ENCODE measurements at regions not wholly inside any gene's neighbourhood (a gene's known extent, or its start where the extent isn't known, plus 50 kb on each side); places are given as distances from the start of the nearest gene placed in this dataset.
"Not testable (repeated sequence)": the region's sequence is repeated elsewhere in the genome, so short reads cannot be mapped to it uniquely, and the experiment has no call there.

DNA sequence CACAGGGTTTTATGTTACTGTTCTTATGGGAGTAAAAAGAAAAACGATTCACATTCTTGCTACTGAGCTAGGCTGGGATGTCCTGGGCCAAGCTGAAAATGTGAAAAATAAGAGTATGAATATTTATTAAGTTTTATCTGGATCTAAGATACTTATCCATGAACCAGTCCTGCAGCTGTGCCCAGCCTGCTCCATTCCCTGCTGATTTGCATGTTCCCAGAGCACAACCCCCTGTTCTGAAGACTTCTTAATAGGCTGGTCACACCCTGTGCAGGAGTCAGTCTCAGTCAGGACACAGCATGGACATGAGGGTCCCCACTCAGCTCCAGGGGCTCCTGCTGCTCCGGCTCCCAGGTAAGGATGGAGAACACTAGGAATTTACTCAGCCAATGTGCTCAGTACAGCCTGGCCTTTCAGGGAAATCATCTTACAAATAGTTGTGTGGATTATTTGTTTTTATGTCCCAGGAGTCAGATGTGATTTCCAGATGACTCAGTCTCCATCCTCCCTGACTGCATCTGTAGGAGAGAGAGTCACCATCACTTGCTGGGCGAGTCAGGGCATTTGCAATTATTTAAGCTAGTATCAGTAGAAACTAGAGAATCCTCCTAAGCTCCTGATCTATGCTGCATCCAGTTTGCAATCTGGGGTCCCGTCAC is 1319.1 kb downstream of the RPIA start:
- not testable (repeated sequence) for H3K4me3 ChIP-seq (ENCODE audit: low read length); DNase-seq (ENCODE audit: low read depth, low spot score)

DNA sequence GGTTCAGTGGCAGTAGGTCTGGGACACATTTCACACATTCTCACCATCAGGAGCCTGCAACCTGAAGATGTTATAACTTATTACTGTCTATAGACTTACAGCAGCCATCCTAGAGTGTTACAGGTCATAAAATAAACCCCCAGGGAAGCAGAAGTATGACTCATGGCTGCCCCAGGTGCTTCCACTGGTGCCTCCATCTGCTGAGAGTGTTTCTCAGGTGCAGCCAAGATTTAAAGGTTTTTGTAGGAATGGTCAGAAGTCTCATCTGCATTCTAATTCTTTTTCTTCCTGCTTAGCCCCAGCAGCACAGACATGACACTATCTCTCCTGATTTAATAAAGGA is 1319.6 kb downstream of the RPIA start:
- H3K4me3 ChIP-seq (ENCODE audit: low read length); DNase-seq (ENCODE audit: low read depth, low spot score): not testable (repeated sequence)

- not testable (repeated sequence) for H3K4me3 ChIP-seq (ENCODE audit: low read length); DNase-seq (ENCODE audit: low read depth, low spot score)
Measured at GRCh38 chr2:90019908-90020307, 1328.4 kb downstream of the RPIA start.

GRCh38 chr2:90021234-90021633 is 1329.8 kb downstream of the RPIA start:
- H3K4me3 ChIP-seq (ENCODE audit: low read length); DNase-seq (ENCODE audit: low read depth, low spot score): not testable (repeated sequence)

DNA sequence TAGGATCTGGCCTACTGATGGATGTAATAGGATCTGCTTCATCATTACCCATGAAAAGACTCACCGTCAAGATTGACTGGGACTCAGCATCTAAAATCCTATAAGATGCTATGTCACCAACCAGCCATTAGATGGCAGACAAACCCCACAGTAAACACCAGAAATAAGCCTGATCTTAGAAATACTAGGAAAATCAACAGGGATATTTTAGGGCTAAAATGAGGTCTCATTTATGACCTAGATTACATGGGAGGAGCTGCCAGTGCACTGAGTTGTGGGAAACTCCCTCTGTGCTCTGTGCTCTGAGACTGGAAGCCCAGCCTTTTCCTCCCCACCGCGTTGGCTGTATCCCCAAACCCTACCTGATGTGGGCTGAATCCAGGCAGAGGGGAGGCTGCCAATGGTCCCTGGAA is 1335.8 kb downstream of the RPIA start:
- H3K4me3 ChIP-seq (ENCODE audit: low read length); DNase-seq (ENCODE audit: low read depth, low spot score): not testable (repeated sequence)

GRCh38 chr2:90028381-90029079 is 1337.1 kb downstream of the RPIA start:
- DNase-seq (ENCODE audit: low read depth, low spot score) = not testable (repeated sequence)

DNA sequence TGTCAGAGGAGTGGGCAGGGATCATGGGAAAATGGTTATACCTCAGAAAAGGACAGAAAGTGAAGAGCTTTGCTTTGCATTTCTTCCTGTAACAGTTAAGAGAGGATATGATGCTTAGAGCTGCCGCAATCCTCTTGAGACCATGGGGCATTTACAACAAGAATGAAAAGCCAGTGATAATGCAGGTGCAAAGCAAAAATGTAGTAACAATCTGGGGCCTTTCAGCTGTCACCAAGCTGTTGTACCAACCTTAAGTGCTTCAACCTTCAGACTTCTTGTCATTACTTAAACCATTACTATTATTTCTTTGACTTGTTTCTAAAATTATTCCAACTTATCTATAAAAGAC is 1337.6 kb downstream of the RPIA start:
- DNase-seq (ENCODE audit: low read depth, low spot score); H3K4me3 ChIP-seq (ENCODE audit: low read length): not testable (repeated sequence)

More at GRCh38 chr2:90028381-90029079, 1337.1 kb downstream of the RPIA start:
- H3K4me3 ChIP-seq (ENCODE audit: low read length) = not testable (repeated sequence)

- not testable (repeated sequence) for H3K4me3 ChIP-seq (ENCODE audit: low read length); DNase-seq (ENCODE audit: low read depth, low spot score)
Measured at GRCh38 chr2:90032269-90032668, 1340.8 kb downstream of the RPIA start.

GRCh38 chr2:90036335-90036734 is 1344.9 kb downstream of the RPIA start:
- not testable (repeated sequence) for H3K4me3 ChIP-seq (ENCODE audit: low read length); DNase-seq (ENCODE audit: low read depth, low spot score)

DNA sequence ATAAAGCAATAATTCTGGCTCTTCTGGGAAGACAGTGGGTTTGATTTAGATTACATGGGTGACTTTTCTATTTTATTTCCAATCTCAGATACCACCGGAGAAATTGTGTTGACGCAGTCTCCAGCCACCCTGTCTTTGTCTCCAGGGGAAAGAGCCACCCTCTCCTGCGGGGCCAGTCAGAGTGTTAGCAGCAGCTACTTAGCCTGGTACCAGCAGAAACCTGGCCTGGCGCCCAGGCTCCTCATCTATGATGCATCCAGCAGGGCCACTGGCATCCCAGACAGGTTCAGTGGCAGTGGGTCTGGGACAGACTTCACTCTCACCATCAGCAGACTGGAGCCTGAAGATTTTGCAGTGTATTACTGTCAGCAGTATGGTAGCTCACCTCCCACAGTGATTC is 1347.6 kb downstream of the RPIA start:
- H3K4me3 ChIP-seq (ENCODE audit: low read length); DNase-seq (ENCODE audit: low read depth, low spot score): not testable (repeated sequence)

GRCh38 chr2:90047776-90048175 is 1356.3 kb downstream of the RPIA start:
- not testable (repeated sequence) for H3K4me3 ChIP-seq (ENCODE audit: low read length); DNase-seq (ENCODE audit: low read depth, low spot score)

GRCh38 chr2:90052113-90052631 is 1360.7 kb downstream of the RPIA start:
- not testable (repeated sequence) for DNase-seq (ENCODE audit: low read depth, low spot score); H3K4me3 ChIP-seq (ENCODE audit: low read length)

GRCh38 chr2:90069290-90069894 is 1377.9 kb downstream of the RPIA start:
- H3K4me3 ChIP-seq (ENCODE audit: low read length) = no peak overlapping the region
- peak; percentile 1 for DNase-seq (ENCODE audit: low read depth, low spot score)

DNA sequence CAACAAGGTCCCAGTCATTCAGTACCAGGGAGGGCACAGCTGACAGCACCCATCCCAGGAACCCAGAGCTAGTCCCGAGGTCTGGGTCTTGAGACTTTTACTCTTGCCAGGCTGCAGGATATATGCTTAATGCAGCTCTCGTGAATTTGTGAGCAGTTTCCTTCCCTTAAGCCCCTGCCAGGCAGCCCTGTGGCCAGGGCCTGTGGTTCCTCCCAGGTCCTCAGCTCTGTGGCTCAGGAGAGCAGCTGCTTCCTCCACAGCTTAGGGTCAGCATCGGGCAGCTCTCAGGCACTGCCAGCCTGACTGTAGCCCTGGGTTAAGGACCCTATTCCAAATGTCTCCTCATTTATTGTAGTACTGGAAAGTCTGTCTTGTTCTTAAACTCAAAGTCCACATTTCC is 1384.8 kb downstream of the RPIA start:
- no peak for DNase-seq (ENCODE audit: low read depth, low spot score)
- H3K4me3 ChIP-seq (ENCODE audit: low read length) = no peak overlapping the region

DNA sequence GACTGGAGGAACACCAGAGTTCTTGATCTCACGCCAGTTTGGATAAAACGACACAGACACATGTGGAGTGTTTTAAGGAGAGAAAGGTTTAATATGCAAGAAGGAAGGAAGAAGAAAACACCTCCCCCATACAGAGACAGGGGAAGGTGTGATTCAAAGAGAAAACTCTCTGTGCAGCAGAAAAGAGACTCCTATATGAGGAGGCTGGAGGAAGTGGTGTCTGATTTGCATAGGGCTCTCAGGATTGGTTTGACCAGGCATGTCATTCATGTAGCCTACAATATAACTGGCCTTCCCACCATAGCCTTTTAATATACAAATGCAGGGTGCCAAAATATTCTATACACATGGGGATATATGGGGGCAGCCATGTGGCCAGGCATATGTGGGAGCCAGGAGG is 1386.5 kb downstream of the RPIA start:
- no peak overlapping the region for H3K4me3 ChIP-seq (ENCODE audit: low read length)
- no peak for DNase-seq (ENCODE audit: low read depth, low spot score)

DNA sequence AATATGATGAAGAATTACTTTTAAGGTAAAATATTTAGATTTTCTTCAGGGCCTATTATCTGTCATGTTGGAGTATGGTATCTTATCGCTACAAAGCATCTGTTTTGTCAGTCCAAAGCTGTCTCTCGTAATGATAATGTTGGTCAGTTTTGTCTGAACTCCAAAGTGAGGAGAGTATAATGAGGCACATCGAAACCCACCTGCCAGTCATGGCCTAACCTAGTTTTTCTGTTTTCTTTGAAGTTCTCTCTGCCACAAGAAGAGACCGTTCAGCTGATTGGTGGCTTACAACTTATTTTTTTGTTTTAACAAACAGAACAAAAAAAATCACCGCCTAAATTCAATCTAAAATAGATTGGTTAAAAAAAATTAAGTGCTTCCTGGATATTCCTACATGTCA is 1387.9 kb downstream of the RPIA start:
- no peak overlapping the region for H3K4me3 ChIP-seq (ENCODE audit: low read length)
- no peak for DNase-seq (ENCODE audit: low read depth, low spot score)

DNA sequence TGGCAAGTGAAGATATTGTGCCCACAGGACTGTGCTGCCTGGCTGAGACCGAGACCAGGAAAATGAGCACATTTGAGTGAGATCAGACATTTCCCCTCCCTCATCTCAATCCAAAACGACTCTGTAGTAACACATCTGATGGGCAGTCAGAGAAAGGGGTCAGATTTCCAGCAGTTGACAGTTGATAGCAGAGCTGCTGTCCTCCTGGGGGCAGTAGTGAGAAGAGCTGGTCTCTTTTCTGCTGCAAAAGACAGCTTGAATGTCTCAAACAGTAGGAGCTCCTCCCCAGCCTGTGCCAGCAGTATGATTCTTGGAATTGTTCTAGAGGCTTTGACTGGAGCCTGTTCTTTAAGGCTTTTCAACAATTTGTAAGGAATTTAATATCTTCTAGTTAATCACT is 1396.3 kb downstream of the RPIA start:
- DNase-seq (ENCODE audit: low read depth, low spot score); H3K4me3 ChIP-seq (ENCODE audit: low read length): not testable (repeated sequence)

- not testable (repeated sequence) for H3K4me3 ChIP-seq (ENCODE audit: low read length); DNase-seq (ENCODE audit: low read depth, low spot score)
Measured at GRCh38 chr2:90093571-90094270, 1402.2 kb downstream of the RPIA start.

GRCh38 chr2:90097617-90098016 is 1406.1 kb downstream of the RPIA start:
- not testable (repeated sequence) for H3K4me3 ChIP-seq (ENCODE audit: low read length); DNase-seq (ENCODE audit: low read depth, low spot score)

- DNase-seq (ENCODE audit: low read depth, low spot score); H3K4me3 ChIP-seq (ENCODE audit: low read length): not testable (repeated sequence)
Measured at GRCh38 chr2:90105142-90105541, 1413.7 kb downstream of the RPIA start.
